ENCODE measurements at regions not wholly inside any gene's neighbourhood (a gene's known extent, or its start where the extent isn't known, plus 50 kb on each side); places are given as distances from the start of the nearest gene placed in this dataset.
"Not testable (repeated sequence)": the region's sequence is repeated elsewhere in the genome, so short reads cannot be mapped to it uniquely, and the experiment has no call there.

GRCh38 chr9:31418419-31418818, 966.0 kb upstream of the ACO1 start:
- no peak for DNase-seq

- DNase-seq, result not testable (repeated sequence)
Observed at GRCh38 chr9:31443630-31444457, 940.6 kb upstream of the ACO1 start.

GRCh38 chr9:31445357-31445756, 939.1 kb upstream of the ACO1 start:
- DNase-seq, result no peak

GRCh38 chr9:31445960-31446359, 938.5 kb upstream of the ACO1 start:
- DNase-seq, result no peak

- no peak for DNase-seq
Observed at GRCh38 chr9:31467075-31467474, 917.4 kb upstream of the ACO1 start.

- no peak for DNase-seq
Observed at GRCh38 chr9:31470051-31470450, 914.4 kb upstream of the ACO1 start.

GRCh38 chr9:31471010-31471409, 913.4 kb upstream of the ACO1 start:
- DNase-seq, result no peak

- DNase-seq, result no peak
Observed at GRCh38 chr9:31486630-31487029, 897.8 kb upstream of the ACO1 start.

- DNase-seq, result no peak
Observed at GRCh38 chr9:31490551-31491106, 893.8 kb upstream of the ACO1 start.

- DNase-seq, result no peak
Observed at GRCh38 chr9:31492229-31492628, 892.2 kb upstream of the ACO1 start.

GRCh38 chr9:31500422-31500821, 884.0 kb upstream of the ACO1 start:
- DNase-seq, result no peak

GRCh38 chr9:31519011-31519410, 865.4 kb upstream of the ACO1 start:
- no peak for DNase-seq

- no peak for DNase-seq
Observed at GRCh38 chr9:31519424-31519823, 865.0 kb upstream of the ACO1 start.

GRCh38 chr9:31519826-31520225, 864.6 kb upstream of the ACO1 start:
- no peak for DNase-seq

- no peak for DNase-seq
Observed at GRCh38 chr9:31520301-31521085, 864.0 kb upstream of the ACO1 start.

- DNase-seq, result no peak
Observed at GRCh38 chr9:31535651-31536050, 848.8 kb upstream of the ACO1 start.

GRCh38 chr9:31536471-31536870, 848.0 kb upstream of the ACO1 start:
- no peak for DNase-seq

- no peak for DNase-seq
Observed at GRCh38 chr9:31541721-31542281, 842.6 kb upstream of the ACO1 start.

- DNase-seq, result no peak
Observed at GRCh38 chr9:31542384-31543055, 841.9 kb upstream of the ACO1 start.

- DNase-seq, result no peak
Observed at GRCh38 chr9:31554941-31555340, 829.5 kb upstream of the ACO1 start.

- DNase-seq, result no peak
Observed at GRCh38 chr9:31556667-31557463, 827.6 kb upstream of the ACO1 start.

- DNase-seq, result not testable (repeated sequence)
Observed at GRCh38 chr9:31572190-31572589, 812.3 kb upstream of the ACO1 start.
